ENCODE measurements at regions not wholly inside any gene's neighbourhood (a gene's known extent, or its start where the extent isn't known, plus 50 kb on each side); places are given as distances from the start of the nearest gene placed in this dataset.

GRCh38 chr3:66585520-66586095 lies 84.8 kb upstream of the LRIG1 start:
- Histone ChIP-seq H2AFZ (no peak overlapping the region), H3K79me2 (ENCODE audit: low read depth) (no peaks in the 10 kb centered on the region), H3F3A (ENCODE audit: insufficient read depth, low read depth) (no peaks in the 10 kb centered on the region), H3K4me2 (no peak overlapping the region), H3K9me2 (ENCODE audit: insufficient read depth) (no peaks in the 10 kb centered on the region), H3K36me3 (ENCODE audit: low read depth) (no peaks in the 10 kb centered on the region), H4K20me1 (ENCODE audit: insufficient read depth) (no peaks in the 10 kb centered on the region), H3K27ac (no peak overlapping the region), H3K27me3 (ENCODE audit: insufficient read depth, low read depth) (no peaks in the 10 kb centered on the region), H3K4me3 (no peak overlapping the region), H3K9me3 (ENCODE audit: insufficient read depth, low read depth) (no peaks in the 10 kb centered on the region; the same call in 1 of the 2 replicates), H3K4me1 (replicated peaks; ENCODE audit: insufficient read depth) (peaks cover 5% of the 10 kb centered on the region)
- POLR2A ChIA-PET (ENCODE audit: unreplicated experiment), result no interaction called here
- no peak for TF ChIP-seq EZH2 (IDR thresholded peaks at IDR 0.05; ENCODE audit: low read depth)
- TF ChIP-seq CTCF (conservative IDR thresholded peaks at IDR 0.05), result no peak
- CTCF ChIA-PET, result no interaction called here
- intact Hi-C loops (cut with micrococcal nuclease; ENCODE audit: unreplicated experiment), result no loop called here
- no TSS peak for BruUV-seq (replicated peaks)
- no peak for DNase-seq

GRCh38 chr3:66586853-66587252 lies 86.0 kb upstream of the LRIG1 start:
- CTCF ChIA-PET, result no interaction called here
- BruUV-seq (replicated peaks), result no TSS peak
- POLR2A ChIA-PET (ENCODE audit: unreplicated experiment), result no interaction called here

GRCh38 chr3:66588340-66588847 lies 87.6 kb upstream of the LRIG1 start:
- Histone ChIP-seq H3K4me3 (no peak overlapping the region), H3K27me3 (ENCODE audit: insufficient read depth, low read depth) (no peaks in the 10 kb centered on the region), H3K4me2 (no peak overlapping the region), H3K27ac (no peak overlapping the region), H3F3A (ENCODE audit: insufficient read depth, low read depth) (no peaks in the 10 kb centered on the region), H3K79me2 (ENCODE audit: low read depth) (no peaks in the 10 kb centered on the region), H3K4me1 (replicated peaks; ENCODE audit: insufficient read depth) (peaks cover 8% of the 10 kb centered on the region), H3K9me2 (ENCODE audit: insufficient read depth) (no peaks in the 10 kb centered on the region), H3K36me3 (ENCODE audit: low read depth) (no peaks in the 10 kb centered on the region), H4K20me1 (ENCODE audit: insufficient read depth) (no peaks in the 10 kb centered on the region), H3K9me3 (ENCODE audit: insufficient read depth, low read depth) (no peaks in the 10 kb centered on the region; the same call in 1 of the 2 replicates), H2AFZ (no peak overlapping the region)
- DNase-seq, result no peak
- CTCF ChIA-PET, result no interaction called here
- TF ChIP-seq EZH2 (IDR thresholded peaks at IDR 0.05; ENCODE audit: low read depth) (no peak), CTCF (conservative IDR thresholded peaks at IDR 0.05) (no peak)
- POLR2A ChIA-PET (ENCODE audit: unreplicated experiment), result no interaction called here
- no TSS peak for BruUV-seq (replicated peaks)
- intact Hi-C loops (cut with micrococcal nuclease; ENCODE audit: unreplicated experiment), result no loop called here

More at GRCh38 chr3:66586853-66587252, 86.0 kb upstream of the LRIG1 start:
- H3K9me3 ChIP-seq (ENCODE audit: insufficient read depth, low read depth), result no peaks in the 10 kb centered on the region; the same call in 1 of the 2 replicates
- no peaks in the 10 kb centered on the region for H3K79me2 ChIP-seq (ENCODE audit: low read depth)
- H3K4me3 ChIP-seq, result no peak overlapping the region
- H3K36me3 ChIP-seq (ENCODE audit: low read depth), result no peaks in the 10 kb centered on the region
- DNase-seq, result no peak
- no peak for TF ChIP-seq CTCF (conservative IDR thresholded peaks at IDR 0.05)
- no peak for TF ChIP-seq EZH2 (IDR thresholded peaks at IDR 0.05; ENCODE audit: low read depth)
- H3K27me3 ChIP-seq (ENCODE audit: insufficient read depth, low read depth), result no peaks in the 10 kb centered on the region
- peaks cover 5% of the 10 kb centered on the region for H3K4me1 ChIP-seq (replicated peaks; ENCODE audit: insufficient read depth)
- H3K4me2 ChIP-seq, result no peak overlapping the region
- H4K20me1 ChIP-seq (ENCODE audit: insufficient read depth), result no peaks in the 10 kb centered on the region
- H3K27ac ChIP-seq, result no peak overlapping the region
- no peaks in the 10 kb centered on the region for H3F3A ChIP-seq (ENCODE audit: insufficient read depth, low read depth)
- intact Hi-C loops (cut with micrococcal nuclease; ENCODE audit: unreplicated experiment), result no loop called here
- no peaks in the 10 kb centered on the region for H3K9me2 ChIP-seq (ENCODE audit: insufficient read depth)
- H2AFZ ChIP-seq, result no peak overlapping the region
